Adrenal gland (tissue), 5 donors: ENCODE measurements at regions not wholly inside any gene's neighbourhood (a gene's known extent, or its start where the extent isn't known, plus 50 kb on each side); places are given as distances from the start of the nearest gene placed in this dataset.

ENCODE experiments used
- POLR2A ChIP-seq, 2 donors: fragments of 450-650 bp; IDR thresholded peaks; one replicate each; pipeline ENCODE4 v1.6.1; 2017; ENCODE audit warnings: antibody characterized with exemption in 2 of 2, mild to moderate bottlenecking in 2 of 2, moderate library complexity in 1 of 2
- TF ChIP-seq, protein P1 (sequence below), 6 experiments: fragments of 450-650 bp in 4 of 6; fragments of 200-600 bp in 2 of 6; sonication (generic) in 1 of 6; IDR thresholded peaks; 1 replicate in 5 of 6; 2 replicates in 1 of 6; pipeline versions ENCODE4 v1.5.1 to v1.8.0; 2016 to 2021; ENCODE audit warnings: antibody characterized with exemption in 6 of 6, mild to moderate bottlenecking in 2 of 6, moderate library complexity in 1 of 6
- donor health status: DM: no; HTN: no; CAD: no.

DNA sequence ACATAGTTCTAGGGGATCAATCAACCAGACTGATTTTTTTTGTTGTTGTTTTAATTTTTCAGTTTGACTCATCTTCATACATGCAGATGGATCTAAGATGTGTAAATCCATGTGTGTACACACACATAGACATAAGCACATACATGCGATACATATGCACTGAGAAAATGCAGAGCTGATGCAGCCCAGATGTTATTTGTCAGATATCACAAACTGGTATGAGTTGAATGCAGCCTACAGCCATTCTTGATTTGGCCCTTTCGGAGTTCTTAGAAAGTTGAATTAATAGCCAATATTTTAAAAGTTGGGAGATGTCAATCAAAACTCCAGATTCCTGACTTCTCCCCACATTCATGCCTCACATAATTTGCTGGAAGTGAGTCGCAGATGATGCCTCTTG is 180.4 kb downstream of the SPATA18 start:
- TF ChIP-seq, protein P1, sequence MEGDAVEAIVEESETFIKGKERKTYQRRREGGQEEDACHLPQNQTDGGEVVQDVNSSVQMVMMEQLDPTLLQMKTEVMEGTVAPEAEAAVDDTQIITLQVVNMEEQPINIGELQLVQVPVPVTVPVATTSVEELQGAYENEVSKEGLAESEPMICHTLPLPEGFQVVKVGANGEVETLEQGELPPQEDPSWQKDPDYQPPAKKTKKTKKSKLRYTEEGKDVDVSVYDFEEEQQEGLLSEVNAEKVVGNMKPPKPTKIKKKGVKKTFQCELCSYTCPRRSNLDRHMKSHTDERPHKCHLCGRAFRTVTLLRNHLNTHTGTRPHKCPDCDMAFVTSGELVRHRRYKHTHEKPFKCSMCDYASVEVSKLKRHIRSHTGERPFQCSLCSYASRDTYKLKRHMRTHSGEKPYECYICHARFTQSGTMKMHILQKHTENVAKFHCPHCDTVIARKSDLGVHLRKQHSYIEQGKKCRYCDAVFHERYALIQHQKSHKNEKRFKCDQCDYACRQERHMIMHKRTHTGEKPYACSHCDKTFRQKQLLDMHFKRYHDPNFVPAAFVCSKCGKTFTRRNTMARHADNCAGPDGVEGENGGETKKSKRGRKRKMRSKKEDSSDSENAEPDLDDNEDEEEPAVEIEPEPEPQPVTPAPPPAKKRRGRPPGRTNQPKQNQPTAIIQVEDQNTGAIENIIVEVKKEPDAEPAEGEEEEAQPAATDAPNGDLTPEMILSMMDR (IDR thresholded peaks at IDR 0.05): no peak
- TF ChIP-seq POLR2A (IDR thresholded peaks at IDR 0.05): no peak
